ENCODE measurements at regions not wholly inside any gene's neighbourhood (a gene's known extent, or its start where the extent isn't known, plus 50 kb on each side); places are given as distances from the start of the nearest gene placed in this dataset.

DNA sequence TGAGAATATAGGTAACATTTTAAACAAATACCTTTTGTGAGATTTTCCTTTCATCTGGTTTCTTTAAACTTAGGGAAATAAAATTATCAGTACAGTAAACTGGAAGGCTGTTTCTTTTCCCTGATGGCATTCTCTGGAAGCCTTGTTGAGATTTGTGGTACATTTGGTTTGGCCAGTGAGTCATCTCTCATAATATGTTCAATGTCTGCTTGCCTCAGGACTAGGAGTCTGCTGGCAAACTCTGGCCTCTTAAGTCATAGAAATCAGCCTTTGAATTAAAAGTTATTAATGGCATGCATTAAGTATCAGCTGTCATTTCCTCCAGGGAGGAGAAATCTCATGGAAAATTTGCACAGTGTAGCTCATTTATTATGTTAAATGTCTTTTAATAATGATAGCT, 316.6 kb upstream of the KIAA1217 start:
- TF ChIP-seq EZH2phosphoT487 (IDR thresholded peaks at IDR 0.05; ENCODE audit: insufficient read depth, low read depth) (no peak), EZH2 (IDR thresholded peaks at IDR 0.05; ENCODE audit: insufficient read depth, poor library complexity, severe bottlenecking) (no peak)

Measured in GM23248 (cell line).